ENCODE measurements at regions not wholly inside any gene's neighbourhood (a gene's known extent, or its start where the extent isn't known, plus 50 kb on each side); places are given as distances from the start of the nearest gene placed in this dataset.

DNA sequence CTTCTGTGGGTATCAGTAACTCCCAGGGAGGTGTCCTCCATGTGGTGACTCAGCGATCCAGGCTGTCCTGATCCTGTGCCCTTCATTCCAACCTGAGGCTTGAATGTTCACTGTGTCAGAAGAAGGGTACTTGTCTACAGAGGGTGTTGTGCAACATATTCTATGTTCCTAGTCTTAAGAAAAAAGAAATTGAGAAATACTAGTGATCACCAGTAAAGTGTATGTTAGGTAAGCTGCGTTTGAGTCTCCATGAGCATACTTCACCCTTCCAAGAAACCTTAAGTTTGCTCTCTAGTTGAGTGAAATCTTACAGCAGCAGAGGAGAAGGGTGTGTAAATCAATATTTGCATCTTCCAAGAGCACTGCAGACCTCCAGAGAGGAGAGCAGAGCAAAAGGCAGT, 122.2 kb upstream of the SLC24A5 start:
- no peaks in the 10 kb centered on the region for H3K9me3 ChIP-seq
- H3K4me1 ChIP-seq (ENCODE audit: control insufficient read depth in 1 of 2, low read depth in 2 of 2): no peaks in the 10 kb centered on the region
- TF ChIP-seq, protein P1, sequence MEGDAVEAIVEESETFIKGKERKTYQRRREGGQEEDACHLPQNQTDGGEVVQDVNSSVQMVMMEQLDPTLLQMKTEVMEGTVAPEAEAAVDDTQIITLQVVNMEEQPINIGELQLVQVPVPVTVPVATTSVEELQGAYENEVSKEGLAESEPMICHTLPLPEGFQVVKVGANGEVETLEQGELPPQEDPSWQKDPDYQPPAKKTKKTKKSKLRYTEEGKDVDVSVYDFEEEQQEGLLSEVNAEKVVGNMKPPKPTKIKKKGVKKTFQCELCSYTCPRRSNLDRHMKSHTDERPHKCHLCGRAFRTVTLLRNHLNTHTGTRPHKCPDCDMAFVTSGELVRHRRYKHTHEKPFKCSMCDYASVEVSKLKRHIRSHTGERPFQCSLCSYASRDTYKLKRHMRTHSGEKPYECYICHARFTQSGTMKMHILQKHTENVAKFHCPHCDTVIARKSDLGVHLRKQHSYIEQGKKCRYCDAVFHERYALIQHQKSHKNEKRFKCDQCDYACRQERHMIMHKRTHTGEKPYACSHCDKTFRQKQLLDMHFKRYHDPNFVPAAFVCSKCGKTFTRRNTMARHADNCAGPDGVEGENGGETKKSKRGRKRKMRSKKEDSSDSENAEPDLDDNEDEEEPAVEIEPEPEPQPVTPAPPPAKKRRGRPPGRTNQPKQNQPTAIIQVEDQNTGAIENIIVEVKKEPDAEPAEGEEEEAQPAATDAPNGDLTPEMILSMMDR (IDR thresholded peaks at IDR 0.05): no peak
- no peak overlapping the region for H3K4me3 ChIP-seq
- H3K36me3 ChIP-seq: no peaks in the 10 kb centered on the region
- DNase-seq (ENCODE audit: low spot score): no peak
- ATAC-seq (ENCODE audit: insufficient number of reproducible peaks, low FRiP score, low read depth): no peak
- no peaks in the 10 kb centered on the region for H3K27me3 ChIP-seq (replicated peaks; ENCODE audit: insufficient read depth)
- H3K27ac ChIP-seq: no peak overlapping the region

DNA sequence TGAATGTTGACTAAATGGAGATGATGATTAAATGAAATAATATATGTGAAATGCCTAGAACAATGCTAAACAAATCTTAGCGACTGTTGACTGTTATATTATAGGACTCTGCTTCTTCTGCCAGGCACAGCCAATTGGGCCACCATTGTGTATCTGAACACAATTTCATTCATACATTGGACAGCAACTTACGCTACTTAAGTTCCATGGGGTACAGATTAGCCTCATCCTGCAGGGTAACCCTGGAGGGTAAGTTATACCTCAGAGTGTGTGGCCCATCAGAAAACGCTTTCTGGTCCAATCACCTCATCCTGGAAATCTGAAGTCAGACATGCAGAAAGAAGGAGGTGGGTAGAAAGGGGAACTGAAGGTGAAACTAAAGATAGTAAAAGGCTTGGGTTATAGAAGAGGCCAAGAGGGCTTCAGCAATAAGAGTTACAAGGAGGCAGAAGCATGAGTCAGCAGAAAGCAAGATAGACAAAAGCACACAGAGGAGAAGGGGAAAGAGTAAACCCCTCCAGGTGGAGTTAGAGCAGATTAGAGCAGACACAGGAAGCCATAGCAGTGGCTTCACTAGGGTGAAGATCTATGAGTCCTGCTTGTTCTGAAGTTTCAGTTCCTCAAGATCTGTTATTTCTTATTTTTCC, 119.3 kb upstream of the SLC24A5 start:
- Histone ChIP-seq H3K4me1 (ENCODE audit: control insufficient read depth in 1 of 2, low read depth in 2 of 2) (no peaks in the 10 kb centered on the region), H3K27me3 (replicated peaks; ENCODE audit: insufficient read depth) (no peaks in the 10 kb centered on the region), H3K27ac (no peak overlapping the region), H3K9me3 (no peaks in the 10 kb centered on the region), H3K4me3 (no peak overlapping the region), H3K36me3 (no peaks in the 10 kb centered on the region)
- no peak for DNase-seq (ENCODE audit: low spot score)
- no peak for ATAC-seq (ENCODE audit: insufficient number of reproducible peaks, low FRiP score, low read depth)
- TF ChIP-seq, protein P1 (IDR thresholded peaks at IDR 0.05): no peak

DNA sequence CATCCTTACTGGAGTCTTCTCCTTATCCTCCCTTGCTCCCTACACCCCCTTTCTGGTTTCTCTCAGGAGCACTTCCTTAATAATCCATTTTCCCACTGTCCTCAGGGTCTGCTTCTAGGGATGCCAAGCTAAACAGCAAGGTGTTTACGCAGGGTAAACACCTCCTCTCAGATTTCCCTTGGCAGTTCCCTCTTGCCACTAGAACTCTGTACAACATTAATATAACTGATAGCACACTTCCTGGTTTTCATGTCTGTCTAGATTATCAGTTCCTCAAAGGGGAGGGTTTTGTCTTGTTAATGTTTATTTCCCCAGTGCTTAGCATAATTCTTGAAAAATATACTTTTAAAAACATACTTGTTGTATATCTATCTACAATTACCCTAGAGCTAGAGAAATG, 118.0 kb upstream of the SLC24A5 start:
- Histone ChIP-seq H3K36me3 (no peaks in the 10 kb centered on the region), H3K27me3 (replicated peaks; ENCODE audit: insufficient read depth) (no peaks in the 10 kb centered on the region), H3K4me1 (ENCODE audit: control insufficient read depth in 1 of 2, low read depth in 2 of 2) (no peaks in the 10 kb centered on the region), H3K4me3 (no peak overlapping the region), H3K9me3 (no peaks in the 10 kb centered on the region), H3K27ac (no peak overlapping the region)
- ATAC-seq (ENCODE audit: insufficient number of reproducible peaks, low FRiP score, low read depth) (no peak), DNase-seq (ENCODE audit: low spot score) (no peak)
- TF ChIP-seq, protein P1 (IDR thresholded peaks at IDR 0.05): no peak

DNA sequence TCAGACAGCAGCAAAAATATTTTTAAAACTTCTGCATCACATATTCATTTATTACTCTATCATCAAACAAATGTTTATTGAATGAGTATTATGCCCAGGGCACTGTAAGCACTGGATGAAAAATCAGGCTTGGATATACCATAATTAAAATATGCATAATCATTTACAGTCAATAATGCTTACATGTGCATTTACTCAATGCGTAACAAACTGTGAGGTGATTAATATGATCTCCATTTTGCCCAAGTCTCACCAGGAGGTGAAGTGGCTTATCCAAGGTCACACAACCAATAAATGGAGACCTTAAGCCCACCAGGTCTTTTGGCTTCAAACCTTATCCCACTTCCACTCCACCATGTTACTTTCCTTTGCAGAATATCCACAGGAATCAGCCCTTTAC, 117.3 kb upstream of the SLC24A5 start:
- no peaks in the 10 kb centered on the region for H3K36me3 ChIP-seq
- no peaks in the 10 kb centered on the region for H3K4me1 ChIP-seq (ENCODE audit: control insufficient read depth in 1 of 2, low read depth in 2 of 2)
- H3K27ac ChIP-seq: no peak overlapping the region
- no peak for DNase-seq (ENCODE audit: low spot score)
- TF ChIP-seq, protein P1 (IDR thresholded peaks at IDR 0.05): no peak
- H3K4me3 ChIP-seq: no peak overlapping the region
- no peaks in the 10 kb centered on the region for H3K27me3 ChIP-seq (replicated peaks; ENCODE audit: insufficient read depth)
- no peaks in the 10 kb centered on the region for H3K9me3 ChIP-seq
- ATAC-seq (ENCODE audit: insufficient number of reproducible peaks, low FRiP score, low read depth): no peak

DNA sequence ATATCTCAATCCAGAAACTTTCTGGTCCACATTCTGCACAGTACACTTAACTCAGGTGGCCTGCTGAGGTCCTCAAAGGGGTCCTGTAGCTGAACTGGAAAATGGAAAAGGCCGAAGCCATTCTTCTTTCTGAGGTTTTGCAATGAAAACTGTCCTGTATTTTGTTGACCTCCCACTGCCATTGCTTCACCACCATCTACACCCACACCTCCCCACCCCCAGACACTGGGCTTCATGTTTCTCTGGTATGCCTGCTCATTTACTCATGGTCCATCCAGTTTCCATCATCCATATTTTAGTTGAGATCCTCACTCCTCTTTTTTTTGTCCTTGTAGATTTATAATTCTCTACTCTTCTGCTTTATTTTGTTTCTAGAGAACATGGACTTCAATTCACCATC, 115.7 kb upstream of the SLC24A5 start:
- Histone ChIP-seq H3K27me3 (replicated peaks; ENCODE audit: insufficient read depth) (no peaks in the 10 kb centered on the region), H3K9me3 (no peaks in the 10 kb centered on the region), H3K4me1 (ENCODE audit: control insufficient read depth in 1 of 2, low read depth in 2 of 2) (no peaks in the 10 kb centered on the region), H3K36me3 (no peaks in the 10 kb centered on the region), H3K4me3 (no peak overlapping the region), H3K27ac (no peak overlapping the region)
- TF ChIP-seq, protein P1 (IDR thresholded peaks at IDR 0.05): no peak
- ATAC-seq (ENCODE audit: insufficient number of reproducible peaks, low FRiP score, low read depth) (no peak), DNase-seq (ENCODE audit: low spot score) (no peak)

Measured in thoracic aorta (tissue), 2 donors.